GM18519 (cell line): ENCODE measurements at regions not wholly inside any gene's neighbourhood (a gene's known extent, or its start where the extent isn't known, plus 50 kb on each side); places are given as distances from the start of the nearest gene placed in this dataset.
"Not testable (repeated sequence)": the region's sequence is repeated elsewhere in the genome, so short reads cannot be mapped to it uniquely, and the experiment has no call there.

Source experiments
- ATAC-seq: cut with Tn5 transposase; IDR thresholded peaks from one replicate; pipeline ENCODE4 v1.9.1; 2021; ENCODE audit warnings: mild to moderate bottlenecking, moderate library complexity; ENCODE audit not compliant: unreplicated experiment, low FRiP score

- no peak for ATAC-seq
Measured at GRCh38 chr17:70426752-70427151, 257.4 kb downstream of the KCNJ2 start.

GRCh38 chr17:70434536-70435490 lies 265.5 kb downstream of the KCNJ2 start:
- no peak for ATAC-seq

- no peak for ATAC-seq
Measured at GRCh38 chr17:70437656-70438055, 268.3 kb downstream of the KCNJ2 start.

- ATAC-seq: no peak
Measured at GRCh38 chr17:70446446-70446845, 277.1 kb downstream of the KCNJ2 start.

GRCh38 chr17:70447588-70447987 lies 278.3 kb downstream of the KCNJ2 start:
- no peak for ATAC-seq

GRCh38 chr17:70453075-70453474 lies 283.7 kb downstream of the KCNJ2 start:
- not testable (repeated sequence) for ATAC-seq

- ATAC-seq: no peak
Measured at GRCh38 chr17:70454377-70454776, 285.0 kb downstream of the KCNJ2 start.

GRCh38 chr17:70454908-70455307 lies 285.6 kb downstream of the KCNJ2 start:
- no peak for ATAC-seq

- no peak for ATAC-seq
Measured at GRCh38 chr17:70464995-70465394, 295.7 kb downstream of the KCNJ2 start.

GRCh38 chr17:70468661-70469060 lies 299.3 kb downstream of the KCNJ2 start:
- ATAC-seq: no peak

- ATAC-seq: no peak
Measured at GRCh38 chr17:70473049-70473448, 303.7 kb downstream of the KCNJ2 start.

GRCh38 chr17:70476368-70476767 lies 307.0 kb downstream of the KCNJ2 start:
- ATAC-seq: no peak

- ATAC-seq: no peak
Measured at GRCh38 chr17:70478902-70479301, 309.6 kb downstream of the KCNJ2 start.

GRCh38 chr17:70479779-70480178 lies 310.4 kb downstream of the KCNJ2 start:
- no peak for ATAC-seq

- ATAC-seq: no peak
Measured at GRCh38 chr17:70483624-70484023, 314.3 kb downstream of the KCNJ2 start.

- no peak for ATAC-seq
Measured at GRCh38 chr17:70484050-70484449, 314.7 kb downstream of the KCNJ2 start.

GRCh38 chr17:70484496-70484895 lies 315.2 kb downstream of the KCNJ2 start:
- no peak for ATAC-seq

GRCh38 chr17:70492368-70492767 lies 323.0 kb downstream of the KCNJ2 start:
- ATAC-seq: no peak

- no peak for ATAC-seq
Measured at GRCh38 chr17:70493277-70493874, 324.0 kb downstream of the KCNJ2 start.

GRCh38 chr17:70498631-70499030 lies 329.3 kb downstream of the KCNJ2 start:
- ATAC-seq: no peak

- ATAC-seq: no peak
Measured at GRCh38 chr17:70499067-70499786, 329.9 kb downstream of the KCNJ2 start.
